ENCODE measurements at regions not wholly inside any gene's neighbourhood (a gene's known extent, or its start where the extent isn't known, plus 50 kb on each side); places are given as distances from the start of the nearest gene placed in this dataset.

GRCh38 chr5:125257057-125257972 is 510.9 kb upstream of the ZNF608 start:
- TF ChIP-seq POLR2A (IDR thresholded peaks at IDR 0.05; ENCODE audit: low read depth, low read length) (no peak), POLR2AphosphoS5 (IDR thresholded peaks at IDR 0.05; ENCODE audit: low read depth, low read length) (no peak), TAF1 (IDR thresholded peaks at IDR 0.05; ENCODE audit: borderline replicate concordance, low read depth, low read length) (no peak)

All from GM12892 (cell line).